Stomach (tissue), 8 donors: ENCODE measurements at regions not wholly inside any gene's neighbourhood (a gene's known extent, or its start where the extent isn't known, plus 50 kb on each side); places are given as distances from the start of the nearest gene placed in this dataset.

Source experiments
- DNase-seq, 2 donors: peaks; one replicate each; pipeline versions ENCODE4 v3.0.0 to v3.0.0-alpha.2; 2013 to 2019
- H3K27ac ChIP-seq, 5 donors: fragments of 200-600 bp in 4 of 5; sonication (generic) in 4 of 5; one replicate each; pipeline ENCODE4 v1.5.1; 2013 to 2019; ENCODE audit warnings: mild to moderate bottlenecking in 1 of 5, moderate library complexity in 1 of 5
- H3K27me3 ChIP-seq, 3 donors: fragments of 200-600 bp; sonication (generic); one replicate each; pipeline ENCODE4 v1.5.1; 2017 to 2019; ENCODE audit warnings: mixed run types in 1 of 3
- H3K36me3 ChIP-seq, 4 donors: fragments of 200-600 bp; sonication (generic); 1 replicate in 3 of 4; 2 replicates in 1 of 4; pipeline ENCODE4 v1.5.1; 2016 to 2019
- H3K4me1 ChIP-seq, 4 donors: fragments of 200-600 bp; sonication (generic); one replicate each; pipeline ENCODE4 v1.5.1; 2016 to 2019
- H3K4me3 ChIP-seq, 4 donors: fragments of 200-600 bp; sonication (generic) in 3 of 4; one replicate each; pipeline ENCODE4 v1.5.1; 2016 to 2019; ENCODE audit warnings: mild to moderate bottlenecking in 1 of 4
- H3K9me3 ChIP-seq, 4 donors: fragments of 200-600 bp; sonication (generic); one replicate each; pipeline ENCODE4 v1.5.1; 2016 to 2019
- EP300 ChIP-seq: sonication (generic); formaldehyde crosslinking; IDR thresholded peaks from one replicate; pipeline ENCODE4 v1.6.1; 2017; ENCODE audit warnings: antibody characterized with exemption
- POLR2A ChIP-seq, 4 donors: fragments of 450-650 bp; IDR thresholded peaks; one replicate each; pipeline ENCODE4 v1.6.1; 2016; ENCODE audit warnings: antibody characterized with exemption in 4 of 4, control low read depth in 2 of 4, mild to moderate bottlenecking in 1 of 4, moderate library complexity in 1 of 4
- POLR2AphosphoS5 ChIP-seq, 3 donors: sonication (generic); formaldehyde crosslinking; IDR thresholded peaks; one replicate each; pipeline ENCODE4 v1.6.1; 2016; ENCODE audit warnings: antibody characterized with exemption in 3 of 3
- WGBS, 5 donors: extraction: QIAGEN DNeasy Blood & Tissue Kit in 3 of 5; methylation state at CpG; one replicate each; pipeline versions ENCODE4 v1.1.5 to v1.1.7; 2013 to 2018; 5-methylcytosine and 5-hydroxymethylcytosine counted together
- intact Hi-C: fragments of 100-400 bp; cut with DNase I; formaldehyde crosslinking; loops from one replicate; pipeline ENCODE4 v1.15.1; 2023; ENCODE audit warnings: low total_unique reads
- TF ChIP-seq, protein P1 (sequence below), 7 experiments: fragments of 450-650 bp in 4 of 7; fragments of 200-600 bp in 3 of 7; sonication (generic) in 3 of 7; IDR thresholded peaks; one replicate each; pipeline ENCODE4 v1.5.1; 2016 to 2019; ENCODE audit warnings: antibody characterized with exemption in 7 of 7, control low read depth in 2 of 7, mild to moderate bottlenecking in 1 of 7
- donor health status: healthy with polysubstance abuse.
- donor health status: Bipolar disorder and iron deficiency.
- donor health status: healthy.

DNA sequence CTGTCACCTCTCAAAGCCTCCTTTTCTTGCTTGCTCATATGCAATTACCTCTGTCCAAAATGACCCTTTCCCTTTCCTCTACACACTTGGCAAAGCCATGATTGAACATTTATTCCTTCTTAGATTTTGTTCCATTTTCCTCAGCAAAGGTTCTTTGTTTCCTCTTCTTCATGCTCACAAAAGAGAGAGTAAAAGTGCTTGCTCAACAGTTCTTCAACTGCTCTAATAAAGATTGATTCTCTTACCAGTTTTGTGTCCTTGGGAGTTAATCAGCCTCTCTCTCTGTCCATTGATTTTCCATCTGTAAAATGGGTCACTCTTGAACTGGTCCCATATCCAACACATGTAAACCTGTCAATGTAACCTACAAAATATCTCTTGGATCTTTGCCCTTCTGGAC, 186.4 kb downstream of the WNT5A start:
- Histone ChIP-seq H3K36me3 (no peaks in the 10 kb centered on the region), H3K9me3 (peaks cover 0 to 4% (median 0%) of the 10 kb centered on the region in 4 donors), H3K27ac (no peak overlapping the region), H3K27me3 (no peaks in the 10 kb centered on the region), H3K4me1 (no peaks in the 10 kb centered on the region), H3K4me3 (no peak overlapping the region)
- DNase-seq, result no peak
- TF ChIP-seq POLR2A (IDR thresholded peaks at IDR 0.05) (no peak), POLR2AphosphoS5 (IDR thresholded peaks at IDR 0.05) (no peak), EP300 (no peak)
- TF ChIP-seq, protein P1, sequence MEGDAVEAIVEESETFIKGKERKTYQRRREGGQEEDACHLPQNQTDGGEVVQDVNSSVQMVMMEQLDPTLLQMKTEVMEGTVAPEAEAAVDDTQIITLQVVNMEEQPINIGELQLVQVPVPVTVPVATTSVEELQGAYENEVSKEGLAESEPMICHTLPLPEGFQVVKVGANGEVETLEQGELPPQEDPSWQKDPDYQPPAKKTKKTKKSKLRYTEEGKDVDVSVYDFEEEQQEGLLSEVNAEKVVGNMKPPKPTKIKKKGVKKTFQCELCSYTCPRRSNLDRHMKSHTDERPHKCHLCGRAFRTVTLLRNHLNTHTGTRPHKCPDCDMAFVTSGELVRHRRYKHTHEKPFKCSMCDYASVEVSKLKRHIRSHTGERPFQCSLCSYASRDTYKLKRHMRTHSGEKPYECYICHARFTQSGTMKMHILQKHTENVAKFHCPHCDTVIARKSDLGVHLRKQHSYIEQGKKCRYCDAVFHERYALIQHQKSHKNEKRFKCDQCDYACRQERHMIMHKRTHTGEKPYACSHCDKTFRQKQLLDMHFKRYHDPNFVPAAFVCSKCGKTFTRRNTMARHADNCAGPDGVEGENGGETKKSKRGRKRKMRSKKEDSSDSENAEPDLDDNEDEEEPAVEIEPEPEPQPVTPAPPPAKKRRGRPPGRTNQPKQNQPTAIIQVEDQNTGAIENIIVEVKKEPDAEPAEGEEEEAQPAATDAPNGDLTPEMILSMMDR (IDR thresholded peaks at IDR 0.05), result no peak
- intact Hi-C loops, result no loop called here

DNA sequence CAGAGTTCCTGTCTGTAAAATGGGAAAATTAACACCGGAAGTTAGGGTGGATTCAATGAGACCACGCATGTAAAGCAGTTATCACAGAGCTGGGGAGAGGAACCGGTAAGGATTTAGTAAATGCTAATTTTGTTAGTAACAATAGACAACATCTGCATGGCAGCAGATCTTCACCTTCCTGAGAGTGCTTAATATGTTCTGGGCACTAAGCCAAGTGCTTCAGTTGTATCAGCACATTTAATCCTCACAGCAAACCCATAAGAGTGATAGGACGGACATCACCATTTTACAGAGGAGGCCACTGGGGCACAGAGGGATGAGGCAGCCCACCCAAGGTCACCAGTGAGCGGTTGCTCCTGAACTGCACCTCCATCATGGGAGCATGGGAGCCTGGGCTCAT, 189.4 kb downstream of the WNT5A start:
- H3K4me3 ChIP-seq, result no peak overlapping the region
- no peak for TF ChIP-seq EP300
- no peak for TF ChIP-seq POLR2AphosphoS5 (IDR thresholded peaks at IDR 0.05)
- no peak for TF ChIP-seq POLR2A (IDR thresholded peaks at IDR 0.05)
- TF ChIP-seq, protein P1 (IDR thresholded peaks at IDR 0.05), result no peak
- no peaks in the 10 kb centered on the region for H3K27me3 ChIP-seq
- no peaks in the 10 kb centered on the region for H3K4me1 ChIP-seq
- H3K27ac ChIP-seq, result no peak overlapping the region
- 61 to 83% (median 79%) methylated on average over 5 of the region's 5 CpGs for WGBS, 5 donors
- H3K9me3 ChIP-seq, result peaks cover 0 to 4% (median 0%) of the 10 kb centered on the region in 4 donors
- no peaks in the 10 kb centered on the region for H3K36me3 ChIP-seq
- no peak for DNase-seq
- intact Hi-C loops, result no loop called here

DNA sequence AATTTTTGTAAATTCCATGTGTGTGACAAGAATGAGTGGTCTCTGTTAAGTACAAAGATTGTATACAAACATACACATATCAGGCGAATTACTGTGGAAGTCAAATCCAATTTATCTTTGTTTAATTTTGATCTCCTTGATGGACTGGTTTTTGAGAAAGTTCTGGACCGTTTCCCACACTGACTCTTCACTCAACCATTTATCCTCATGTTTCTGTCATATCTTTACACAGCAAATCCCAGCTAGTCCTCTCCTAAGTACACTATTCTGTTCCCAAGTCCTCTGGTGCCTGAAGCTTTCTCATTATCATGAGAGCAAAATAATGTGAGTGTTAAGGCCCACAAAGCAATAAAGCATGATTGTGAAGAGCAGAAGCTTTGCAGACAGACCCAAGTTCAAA, 189.9 kb downstream of the WNT5A start:
- Histone ChIP-seq H3K36me3 (no peaks in the 10 kb centered on the region), H3K27ac (no peak overlapping the region), H3K27me3 (no peaks in the 10 kb centered on the region), H3K4me1 (no peaks in the 10 kb centered on the region), H3K4me3 (no peak overlapping the region), H3K9me3 (peaks cover 0 to 4% (median 0%) of the 10 kb centered on the region in 4 donors)
- DNase-seq, result no peak
- intact Hi-C loops, result no loop called here
- TF ChIP-seq, protein P1 (IDR thresholded peaks at IDR 0.05), result no peak
- TF ChIP-seq POLR2A (IDR thresholded peaks at IDR 0.05) (no peak), EP300 (no peak), POLR2AphosphoS5 (IDR thresholded peaks at IDR 0.05) (no peak)
- WGBS, 5 donors, result 50 to 72% (median 56%) methylated on average over 2 of the region's 2 CpGs

DNA sequence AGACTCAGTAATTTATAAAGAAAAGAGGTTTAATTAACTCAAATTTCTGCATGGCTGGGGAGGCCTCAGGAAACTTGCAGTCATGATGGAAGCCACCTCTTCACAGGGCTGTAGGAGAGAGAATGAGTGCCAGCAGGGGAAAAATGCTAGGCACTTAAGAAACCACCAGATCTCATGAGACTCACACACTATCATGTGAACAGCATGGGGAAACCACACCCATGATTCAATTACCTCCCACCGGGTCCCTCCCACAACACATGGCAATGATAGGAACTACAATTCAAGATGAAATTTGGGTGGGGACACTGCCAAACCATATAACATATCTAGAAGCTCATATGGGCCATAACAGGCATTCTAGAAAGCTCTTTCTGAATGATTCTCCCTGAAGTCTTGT, 190.3 kb downstream of the WNT5A start:
- peaks cover 0 to 4% (median 0%) of the 10 kb centered on the region in 4 donors for H3K9me3 ChIP-seq
- no peak overlapping the region for H3K4me3 ChIP-seq
- no peak for TF ChIP-seq POLR2AphosphoS5 (IDR thresholded peaks at IDR 0.05)
- TF ChIP-seq POLR2A (IDR thresholded peaks at IDR 0.05), result no peak
- TF ChIP-seq, protein P1 (IDR thresholded peaks at IDR 0.05), result no peak
- TF ChIP-seq EP300, result no peak
- no peaks in the 10 kb centered on the region for H3K27me3 ChIP-seq
- 72 to 91% (median 87%) methylated on average over 1 of the region's 1 CpG for WGBS, 5 donors
- no peak overlapping the region for H3K27ac ChIP-seq
- intact Hi-C loops, result no loop called here
- no peaks in the 10 kb centered on the region for H3K36me3 ChIP-seq
- H3K4me1 ChIP-seq, result no peaks in the 10 kb centered on the region
- DNase-seq, result no peak
